ENCODE measurements at regions not wholly inside any gene's neighbourhood (a gene's known extent, or its start where the extent isn't known, plus 50 kb on each side); places are given as distances from the start of the nearest gene placed in this dataset.

DNA sequence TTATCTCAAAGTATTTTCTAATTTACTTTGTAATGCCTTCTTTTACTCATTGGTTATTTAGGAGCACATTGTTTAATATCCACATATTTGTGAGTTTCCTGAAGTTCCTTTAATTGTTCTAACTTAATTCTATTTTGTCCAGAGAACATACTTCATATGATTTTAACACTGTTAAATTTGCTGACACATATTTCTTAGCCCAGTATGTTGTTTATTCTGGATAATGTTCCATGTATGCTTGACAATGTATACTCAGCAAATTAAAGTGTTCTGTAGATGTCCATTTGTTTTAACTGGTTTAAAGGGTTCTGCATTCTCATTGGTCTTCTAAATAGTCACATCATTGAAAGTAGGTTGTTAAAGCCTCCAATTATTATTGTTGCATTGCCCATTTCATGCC is 643.7 kb upstream of the NR5A2 start:
- TF ChIP-seq, protein P1, sequence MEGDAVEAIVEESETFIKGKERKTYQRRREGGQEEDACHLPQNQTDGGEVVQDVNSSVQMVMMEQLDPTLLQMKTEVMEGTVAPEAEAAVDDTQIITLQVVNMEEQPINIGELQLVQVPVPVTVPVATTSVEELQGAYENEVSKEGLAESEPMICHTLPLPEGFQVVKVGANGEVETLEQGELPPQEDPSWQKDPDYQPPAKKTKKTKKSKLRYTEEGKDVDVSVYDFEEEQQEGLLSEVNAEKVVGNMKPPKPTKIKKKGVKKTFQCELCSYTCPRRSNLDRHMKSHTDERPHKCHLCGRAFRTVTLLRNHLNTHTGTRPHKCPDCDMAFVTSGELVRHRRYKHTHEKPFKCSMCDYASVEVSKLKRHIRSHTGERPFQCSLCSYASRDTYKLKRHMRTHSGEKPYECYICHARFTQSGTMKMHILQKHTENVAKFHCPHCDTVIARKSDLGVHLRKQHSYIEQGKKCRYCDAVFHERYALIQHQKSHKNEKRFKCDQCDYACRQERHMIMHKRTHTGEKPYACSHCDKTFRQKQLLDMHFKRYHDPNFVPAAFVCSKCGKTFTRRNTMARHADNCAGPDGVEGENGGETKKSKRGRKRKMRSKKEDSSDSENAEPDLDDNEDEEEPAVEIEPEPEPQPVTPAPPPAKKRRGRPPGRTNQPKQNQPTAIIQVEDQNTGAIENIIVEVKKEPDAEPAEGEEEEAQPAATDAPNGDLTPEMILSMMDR (IDR thresholded peaks at IDR 0.05; ENCODE audit: insufficient read depth, low read depth, low read length), result no peak
- no peak for TF ChIP-seq EZH2 (IDR thresholded peaks at IDR 0.05; ENCODE audit: insufficient read depth, low read length)

All from astrocyte (in vitro differentiated cells and primary cell).